HUES64 (cell line): ENCODE measurements at regions not wholly inside any gene's neighbourhood (a gene's known extent, or its start where the extent isn't known, plus 50 kb on each side); places are given as distances from the start of the nearest gene placed in this dataset.

Experiments
- H3K27ac ChIP-seq: 2 replicates; pipeline ENCODE4 v1.7.0; 2013; ENCODE audit warnings: low read depth, low read length, inconsistent platforms
- H3K27me3 ChIP-seq: 2 replicates; pipeline ENCODE4 v1.6.1; 2013; ENCODE audit warnings: mild to moderate bottlenecking, low read length; ENCODE audit not compliant: insufficient read depth
- H3K36me3 ChIP-seq: 2 replicates; pipeline ENCODE4 v1.6.1; 2013; ENCODE audit warnings: mild to moderate bottlenecking, low read length; ENCODE audit not compliant: insufficient read depth
- H3K4me1 ChIP-seq: 2 replicates; pipeline ENCODE4 v1.6.1; 2013; ENCODE audit warnings: mild to moderate bottlenecking, low read length, moderate library complexity; ENCODE audit not compliant: insufficient read depth
- H3K4me3 ChIP-seq: 2 replicates; pipeline ENCODE4 v1.5.1; 2013; ENCODE audit warnings: mild to moderate bottlenecking, low read length, moderate library complexity
- H3K9ac ChIP-seq: 2 replicates; pipeline ENCODE4 v1.6.1; 2013; ENCODE audit warnings: mild to moderate bottlenecking, low read depth, low read length
- H3K9me3 ChIP-seq: 2 replicates; pipeline ENCODE4 v1.6.1; 2013; ENCODE audit warnings: low read depth, low read length; ENCODE audit not compliant: insufficient read depth
- WGBS: fragments of 150-250, 120-280 bp; methylation state at CpG from one replicate; pipeline ENCODE4 v1.1.7; 2013; ENCODE audit warnings: missing lambda C conversion rate; 5-methylcytosine and 5-hydroxymethylcytosine counted together

- H3K27me3 ChIP-seq: no peaks in the 10 kb centered on the region
- H3K9me3 ChIP-seq: no peaks in the 10 kb centered on the region
- 93% methylated on average over 9 of the region's 9 CpGs for WGBS
- H3K4me3 ChIP-seq: no peak overlapping the region
- H3K36me3 ChIP-seq: no peaks in the 10 kb centered on the region
- no peak overlapping the region for H3K27ac ChIP-seq
- peaks cover 16% of the 10 kb centered on the region for H3K4me1 ChIP-seq
- no peak overlapping the region for H3K9ac ChIP-seq
Measured at GRCh38 chr1:234908571-234908970, 220.1 kb downstream of the TOMM20 start.

GRCh38 chr1:234907940-234908405 is 220.7 kb downstream of the TOMM20 start:
- Histone ChIP-seq H3K9me3 (no peaks in the 10 kb centered on the region), H3K27ac (no peak overlapping the region), H3K4me1 (peaks cover 10% of the 10 kb centered on the region; the same call in 1 of the 2 replicates), H3K27me3 (no peaks in the 10 kb centered on the region), H3K36me3 (no peaks in the 10 kb centered on the region), H3K4me3 (no peak overlapping the region), H3K9ac (no peak overlapping the region)
- 88% methylated on average over 6 of the region's 6 CpGs for WGBS

GRCh38 chr1:234907208-234907939 is 221.3 kb downstream of the TOMM20 start:
- 89% methylated on average over 10 of the region's 10 CpGs for WGBS
- Histone ChIP-seq H3K27ac (no peak overlapping the region), H3K4me1 (peaks cover 11% of the 10 kb centered on the region; the same call in 1 of the 2 replicates)

GRCh38 chr1:234906654-234907053 is 222.0 kb downstream of the TOMM20 start:
- H3K27ac ChIP-seq: no peak overlapping the region
- H3K4me1 ChIP-seq: peaks cover 10% of the 10 kb centered on the region
- no peaks in the 10 kb centered on the region for H3K27me3 ChIP-seq
- H3K9ac ChIP-seq: no peak overlapping the region
- no peaks in the 10 kb centered on the region for H3K9me3 ChIP-seq
- 87% methylated on average over 5 of the region's 5 CpGs for WGBS
- H3K36me3 ChIP-seq: no peaks in the 10 kb centered on the region
- no peak overlapping the region for H3K4me3 ChIP-seq

More at GRCh38 chr1:234907208-234907939, 221.3 kb downstream of the TOMM20 start:
- H3K9me3 ChIP-seq: no peaks in the 10 kb centered on the region
- no peaks in the 10 kb centered on the region for H3K27me3 ChIP-seq
- H3K4me3 ChIP-seq: no peak overlapping the region
- H3K36me3 ChIP-seq: no peaks in the 10 kb centered on the region
- H3K9ac ChIP-seq: no peak overlapping the region

- 87% methylated on average over 7 of the region's 7 CpGs for WGBS
- no peak overlapping the region for H3K9ac ChIP-seq
- H3K4me1 ChIP-seq: peaks cover 21% of the 10 kb centered on the region
- H3K27me3 ChIP-seq: no peaks in the 10 kb centered on the region
- no peak overlapping the region for H3K4me3 ChIP-seq
- H3K27ac ChIP-seq: no peak overlapping the region
- H3K36me3 ChIP-seq: no peaks in the 10 kb centered on the region
- H3K9me3 ChIP-seq: no peaks in the 10 kb centered on the region
Measured at GRCh38 chr1:234902774-234903547, 225.7 kb downstream of the TOMM20 start.

- Histone ChIP-seq H3K4me1 (peaks cover 21% of the 10 kb centered on the region), H3K27ac (no peak overlapping the region), H3K27me3 (no peaks in the 10 kb centered on the region), H3K9me3 (no peaks in the 10 kb centered on the region), H3K9ac (no peak overlapping the region), H3K4me3 (no peak overlapping the region), H3K36me3 (no peaks in the 10 kb centered on the region)
- 88% methylated on average over 10 of the region's 10 CpGs for WGBS
Measured at GRCh38 chr1:234901491-234902049, 227.1 kb downstream of the TOMM20 start.

- H3K9ac ChIP-seq: no peak overlapping the region
- no peak overlapping the region for H3K27ac ChIP-seq
- H3K36me3 ChIP-seq: no peaks in the 10 kb centered on the region
- no peaks in the 10 kb centered on the region for H3K9me3 ChIP-seq
- peaks cover 21% of the 10 kb centered on the region for H3K4me1 ChIP-seq
- H3K27me3 ChIP-seq: no peaks in the 10 kb centered on the region
- 89% methylated on average over 3 of the region's 3 CpGs for WGBS
- no peak overlapping the region for H3K4me3 ChIP-seq
Measured at GRCh38 chr1:234900595-234900994, 228.0 kb downstream of the TOMM20 start.

GRCh38 chr1:234899730-234900072 is 228.9 kb downstream of the TOMM20 start:
- Histone ChIP-seq H3K27me3 (no peaks in the 10 kb centered on the region), H3K4me3 (no peak overlapping the region), H3K9ac (no peak overlapping the region), H3K27ac (no peak overlapping the region), H3K36me3 (no peaks in the 10 kb centered on the region), H3K9me3 (no peaks in the 10 kb centered on the region), H3K4me1 (peaks cover 21% of the 10 kb centered on the region)
- WGBS: 96% methylated on average over 13 of the region's 13 CpGs

GRCh38 chr1:234899041-234899729 is 229.5 kb downstream of the TOMM20 start:
- Histone ChIP-seq H3K27me3 (no peaks in the 10 kb centered on the region), H3K4me3 (no peak overlapping the region), H3K9ac (no peak overlapping the region), H3K27ac (no peak overlapping the region), H3K36me3 (no peaks in the 10 kb centered on the region), H3K9me3 (no peaks in the 10 kb centered on the region), H3K4me1 (peaks cover 21% of the 10 kb centered on the region)
- WGBS: 82% methylated on average over 11 of the region's 11 CpGs

- Histone ChIP-seq H3K9me3 (no peaks in the 10 kb centered on the region), H3K27ac (no peak overlapping the region), H3K9ac (no peak overlapping the region), H3K36me3 (no peaks in the 10 kb centered on the region), H3K4me1 (peaks cover 21% of the 10 kb centered on the region), H3K4me3 (no peak overlapping the region), H3K27me3 (no peaks in the 10 kb centered on the region)
- WGBS: 93% methylated on average over 9 of the region's 9 CpGs
Measured at GRCh38 chr1:234898455-234899033, 230.1 kb downstream of the TOMM20 start.
